ENCODE measurements at regions not wholly inside any gene's neighbourhood (a gene's known extent, or its start where the extent isn't known, plus 50 kb on each side); places are given as distances from the start of the nearest gene placed in this dataset.

GRCh38 chr9:109914280-109915027 lies 134.5 kb downstream of the PALM2AKAP2 start:
- DNase-seq: no peak

GRCh38 chr9:109916316-109916715 lies 136.3 kb downstream of the PALM2AKAP2 start:
- DNase-seq: no peak

- DNase-seq: peak; percentile 91
These were observed 138.6 kb downstream of the PALM2AKAP2 start for GRCh38 chr9:109918339-109919163.

GRCh38 chr9:109919736-109920408 lies 139.9 kb downstream of the PALM2AKAP2 start:
- DNase-seq: no peak

GRCh38 chr9:109922617-109923470 lies 142.8 kb downstream of the PALM2AKAP2 start:
- DNase-seq: no peak

GRCh38 chr9:109923471-109923760 lies 143.4 kb downstream of the PALM2AKAP2 start:
- DNase-seq: peak; percentile 19

GRCh38 chr9:109923806-109924205 lies 143.8 kb downstream of the PALM2AKAP2 start:
- DNase-seq: no peak

GRCh38 chr9:109925799-109926198 lies 145.8 kb downstream of the PALM2AKAP2 start:
- no peak for DNase-seq

- DNase-seq: no peak
These were observed 146.4 kb downstream of the PALM2AKAP2 start for GRCh38 chr9:109926421-109926869.

GRCh38 chr9:109931623-109932022 lies 151.6 kb downstream of the PALM2AKAP2 start:
- DNase-seq: no peak

GRCh38 chr9:109934136-109934856 lies 154.3 kb downstream of the PALM2AKAP2 start:
- no peak for DNase-seq

GRCh38 chr9:109934857-109935215 lies 154.8 kb downstream of the PALM2AKAP2 start:
- peak; percentile 15 for DNase-seq

- no peak for DNase-seq
These were observed 155.5 kb downstream of the PALM2AKAP2 start for GRCh38 chr9:109935406-109936087.

GRCh38 chr9:109937861-109938453 lies 158.0 kb downstream of the PALM2AKAP2 start:
- no peak for DNase-seq

GRCh38 chr9:109939698-109940342 lies 159.8 kb downstream of the PALM2AKAP2 start:
- DNase-seq: no peak

GRCh38 chr9:109940561-109940960 lies 160.6 kb downstream of the PALM2AKAP2 start:
- DNase-seq: no peak

GRCh38 chr9:109941771-109942170 lies 161.8 kb downstream of the PALM2AKAP2 start:
- no peak for DNase-seq

GRCh38 chr9:109945573-109945972 lies 165.6 kb downstream of the PALM2AKAP2 start:
- no peak for DNase-seq

- no peak for DNase-seq
These were observed 168.5 kb downstream of the PALM2AKAP2 start for GRCh38 chr9:109948453-109948852.

GRCh38 chr9:109950710-109951443 lies 170.9 kb downstream of the PALM2AKAP2 start:
- DNase-seq: no peak
